Neural crest cell (in vitro differentiated cells): ENCODE measurements at regions not wholly inside any gene's neighbourhood (a gene's known extent, or its start where the extent isn't known, plus 50 kb on each side); places are given as distances from the start of the nearest gene placed in this dataset.

Source experiments
- DNase-seq: peaks from one replicate; pipeline ENCODE4 v3.0.0; 2021; ENCODE audit warnings: low read depth, mixed read lengths, low spot score
- H3K27ac Mint-ChIP-seq: one replicate; pipeline ENCODE4 v1.8.0; 2021; ENCODE audit warnings: mild to moderate bottlenecking, mixed read lengths; ENCODE audit not compliant: unreplicated experiment
- H3K27me3 Mint-ChIP-seq: 2 replicates; pipeline ENCODE4 v1.8.0; 2021; ENCODE audit warnings: low read depth, mild to moderate bottlenecking, mixed read lengths
- H3K36me3 Mint-ChIP-seq: 2 replicates; pipeline ENCODE4 v1.8.0; 2021; ENCODE audit warnings: low read depth, mild to moderate bottlenecking, mixed read lengths
- H3K4me1 Mint-ChIP-seq: 2 replicates; pipeline ENCODE4 v1.8.0; 2021; ENCODE audit warnings: mixed read lengths
- H3K4me3 Mint-ChIP-seq: one replicate; pipeline ENCODE4 v1.8.0; 2021; ENCODE audit warnings: mild to moderate bottlenecking, mixed read lengths
- H3K9me3 Mint-ChIP-seq: 2 replicates; pipeline ENCODE4 v1.8.0; 2021; ENCODE audit warnings: mixed read lengths
- TF ChIP-seq, protein P1 (sequence below): fragments of 200-600 bp; sonication (generic); conservative IDR thresholded peaks from 2 replicates; pipeline ENCODE4 v1.5.0; 2021; ENCODE audit warnings: antibody characterized with exemption, mild to moderate bottlenecking

DNA sequence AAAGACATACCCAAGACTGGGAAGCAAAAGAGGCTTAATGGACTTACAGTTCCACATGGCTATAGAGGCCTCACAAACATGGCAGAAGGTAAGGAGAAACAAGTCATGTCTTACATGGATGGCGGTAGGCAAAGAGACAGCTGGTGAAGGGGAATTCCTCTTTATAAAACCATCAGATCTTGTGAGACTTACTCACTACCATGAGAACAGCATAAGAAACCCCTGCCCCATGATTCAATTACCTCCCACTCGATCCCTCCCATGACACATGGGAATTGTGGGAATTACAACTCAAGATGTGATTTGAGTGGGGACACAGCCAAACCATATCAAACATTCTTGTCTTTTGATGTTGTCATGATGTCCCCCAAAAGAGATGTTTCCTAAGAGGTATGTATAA, 103.3 kb downstream of the DUSP10 start:
- Mint-ChIP-seq H3K36me3 (no peaks in the 10 kb centered on the region), H3K27me3 (no peaks in the 10 kb centered on the region), H3K4me3 (no peak overlapping the region), H3K27ac (no peak overlapping the region), H3K9me3 (peaks cover 2% of the 10 kb centered on the region), H3K4me1 (no peaks in the 10 kb centered on the region)
- TF ChIP-seq, protein P1, sequence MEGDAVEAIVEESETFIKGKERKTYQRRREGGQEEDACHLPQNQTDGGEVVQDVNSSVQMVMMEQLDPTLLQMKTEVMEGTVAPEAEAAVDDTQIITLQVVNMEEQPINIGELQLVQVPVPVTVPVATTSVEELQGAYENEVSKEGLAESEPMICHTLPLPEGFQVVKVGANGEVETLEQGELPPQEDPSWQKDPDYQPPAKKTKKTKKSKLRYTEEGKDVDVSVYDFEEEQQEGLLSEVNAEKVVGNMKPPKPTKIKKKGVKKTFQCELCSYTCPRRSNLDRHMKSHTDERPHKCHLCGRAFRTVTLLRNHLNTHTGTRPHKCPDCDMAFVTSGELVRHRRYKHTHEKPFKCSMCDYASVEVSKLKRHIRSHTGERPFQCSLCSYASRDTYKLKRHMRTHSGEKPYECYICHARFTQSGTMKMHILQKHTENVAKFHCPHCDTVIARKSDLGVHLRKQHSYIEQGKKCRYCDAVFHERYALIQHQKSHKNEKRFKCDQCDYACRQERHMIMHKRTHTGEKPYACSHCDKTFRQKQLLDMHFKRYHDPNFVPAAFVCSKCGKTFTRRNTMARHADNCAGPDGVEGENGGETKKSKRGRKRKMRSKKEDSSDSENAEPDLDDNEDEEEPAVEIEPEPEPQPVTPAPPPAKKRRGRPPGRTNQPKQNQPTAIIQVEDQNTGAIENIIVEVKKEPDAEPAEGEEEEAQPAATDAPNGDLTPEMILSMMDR = no peak
- DNase-seq = no peak

GRCh38 chr1:221641811-221642210, 100.1 kb downstream of the DUSP10 start:
- TF ChIP-seq, protein P1 = no peak
- Mint-ChIP-seq H3K9me3 (no peaks in the 10 kb centered on the region), H3K4me1 (no peaks in the 10 kb centered on the region), H3K36me3 (no peaks in the 10 kb centered on the region), H3K4me3 (no peak overlapping the region), H3K27ac (no peak overlapping the region), H3K27me3 (no peaks in the 10 kb centered on the region)
- no peak for DNase-seq

DNA sequence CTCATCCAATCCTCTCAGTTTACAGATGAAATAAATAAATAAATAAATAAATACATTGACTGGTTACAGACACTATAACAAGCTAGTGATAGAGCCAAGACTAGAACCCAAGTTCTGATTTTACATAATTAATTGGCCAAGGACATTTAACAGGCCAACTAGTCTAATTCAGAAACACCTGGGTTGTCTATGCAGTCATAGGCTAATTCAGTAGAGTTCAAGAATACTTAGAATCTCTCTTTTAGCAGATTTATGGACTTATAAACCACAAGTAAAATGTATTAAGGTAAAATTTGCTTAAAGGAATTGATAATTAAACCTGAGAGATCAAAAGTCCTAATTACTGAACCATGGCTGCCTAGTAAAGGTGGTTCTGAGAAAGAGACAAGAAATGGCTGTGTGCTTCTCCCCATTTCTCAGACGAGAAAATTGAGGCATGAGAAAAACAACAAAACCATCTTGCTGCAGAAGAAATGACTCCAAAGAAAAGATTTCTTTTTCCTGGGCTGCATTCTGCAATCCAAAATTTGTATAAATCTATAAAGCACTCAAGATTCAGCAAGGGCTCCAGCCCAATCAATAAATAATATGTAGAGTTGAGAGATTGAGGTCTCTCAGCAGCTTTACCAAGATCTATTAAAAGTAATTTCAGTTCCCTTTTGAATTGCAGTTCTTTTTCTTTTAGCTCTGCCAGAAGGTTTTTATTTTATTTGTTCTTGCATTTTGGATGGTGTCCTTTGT, 98.3 kb downstream of the DUSP10 start:
- Mint-ChIP-seq H3K36me3 (no peaks in the 10 kb centered on the region), H3K9me3 (no peaks in the 10 kb centered on the region), H3K4me3 (no peak overlapping the region), H3K4me1 (no peaks in the 10 kb centered on the region), H3K27me3 (no peaks in the 10 kb centered on the region), H3K27ac (no peak overlapping the region)
- TF ChIP-seq, protein P1 = no peak
- no peak for DNase-seq

GRCh38 chr1:221644145-221644448, 97.8 kb downstream of the DUSP10 start:
- H3K9me3 Mint-ChIP-seq = no peaks in the 10 kb centered on the region
- no peaks in the 10 kb centered on the region for H3K27me3 Mint-ChIP-seq
- H3K4me1 Mint-ChIP-seq = no peaks in the 10 kb centered on the region
- TF ChIP-seq, protein P1 = no peak
- no peak for DNase-seq
- H3K4me3 Mint-ChIP-seq = no peak overlapping the region
- no peak overlapping the region for H3K27ac Mint-ChIP-seq
- no peaks in the 10 kb centered on the region for H3K36me3 Mint-ChIP-seq

DNA sequence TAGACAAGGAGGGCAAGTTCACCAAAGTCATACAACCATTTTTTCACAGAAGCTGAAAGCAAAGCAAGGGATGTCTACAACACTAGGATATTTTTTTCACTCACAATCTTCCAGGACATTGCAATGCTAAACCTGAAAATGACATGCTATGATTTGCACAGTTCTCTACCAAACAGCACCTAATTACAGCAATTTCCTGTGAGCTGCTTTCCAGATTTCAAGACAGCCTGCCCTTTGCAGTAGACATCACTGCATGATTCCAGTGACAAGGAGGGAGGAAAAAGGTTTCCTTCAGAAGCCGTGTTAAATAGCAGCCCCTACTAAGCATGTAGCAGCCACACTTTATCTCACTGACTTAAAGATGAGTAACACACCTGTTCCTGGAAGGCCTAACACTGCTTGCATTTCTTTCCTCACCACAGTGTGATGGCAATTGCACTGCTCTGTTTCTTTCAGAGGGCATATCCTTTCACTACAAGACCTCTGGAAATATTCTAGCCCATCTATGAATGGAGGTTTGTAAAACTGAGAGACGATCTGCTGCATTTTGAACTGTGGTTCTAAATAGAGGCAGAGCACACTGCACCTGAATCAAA, 97.1 kb downstream of the DUSP10 start:
- Mint-ChIP-seq H3K36me3 (no peaks in the 10 kb centered on the region), H3K4me1 (no peaks in the 10 kb centered on the region), H3K27me3 (no peaks in the 10 kb centered on the region), H3K9me3 (no peaks in the 10 kb centered on the region), H3K4me3 (no peak overlapping the region), H3K27ac (no peak overlapping the region)
- DNase-seq = no peak
- TF ChIP-seq, protein P1 = no peak
